GM12873 (cell line): ENCODE measurements at regions not wholly inside any gene's neighbourhood (a gene's known extent, or its start where the extent isn't known, plus 50 kb on each side); places are given as distances from the start of the nearest gene placed in this dataset.

Experiments used
- TF ChIP-seq, protein P1 (sequence below): IDR thresholded peaks from 2 replicates; pipeline ENCODE4 v1.5.1; 2012; ENCODE audit warnings: low read depth, mild to moderate bottlenecking, moderate library complexity, low read length, control low read depth; ENCODE audit not compliant: insufficient read depth; ENCODE audit errors: missing control alignments

DNA sequence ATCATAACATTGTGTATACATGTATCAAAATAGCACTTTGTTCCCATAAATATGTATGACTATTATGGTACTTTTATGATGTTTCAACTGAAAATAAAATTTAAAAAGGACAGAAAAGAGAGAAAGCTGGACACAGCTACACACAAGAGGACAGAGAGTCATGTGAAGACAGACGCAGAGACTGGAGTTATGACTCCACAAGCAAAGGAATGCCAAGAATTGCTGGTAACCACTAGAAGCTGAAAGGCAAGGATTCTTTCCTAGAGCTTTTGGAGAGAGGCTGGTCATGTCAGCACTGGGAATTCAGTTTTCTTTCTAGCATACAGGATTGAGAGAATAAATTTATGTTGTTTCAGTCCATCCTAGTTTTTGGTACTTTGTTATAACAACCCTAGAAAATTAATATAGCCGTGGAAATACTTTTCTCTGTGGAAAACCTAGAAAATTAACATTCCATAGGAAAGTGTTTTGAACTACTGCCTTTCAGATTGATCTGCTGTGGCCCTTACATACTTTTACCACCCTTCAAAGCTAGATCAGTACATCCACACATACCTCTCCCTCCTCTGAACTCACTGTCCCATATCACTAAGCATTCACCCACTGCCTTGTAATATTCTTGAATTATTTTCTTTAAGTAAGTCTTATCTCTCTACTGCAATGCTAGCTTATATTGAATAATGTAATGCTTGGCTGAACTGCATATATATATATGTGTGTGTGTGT, 575.3 kb downstream of the IPMK start:
- TF ChIP-seq, protein P1, sequence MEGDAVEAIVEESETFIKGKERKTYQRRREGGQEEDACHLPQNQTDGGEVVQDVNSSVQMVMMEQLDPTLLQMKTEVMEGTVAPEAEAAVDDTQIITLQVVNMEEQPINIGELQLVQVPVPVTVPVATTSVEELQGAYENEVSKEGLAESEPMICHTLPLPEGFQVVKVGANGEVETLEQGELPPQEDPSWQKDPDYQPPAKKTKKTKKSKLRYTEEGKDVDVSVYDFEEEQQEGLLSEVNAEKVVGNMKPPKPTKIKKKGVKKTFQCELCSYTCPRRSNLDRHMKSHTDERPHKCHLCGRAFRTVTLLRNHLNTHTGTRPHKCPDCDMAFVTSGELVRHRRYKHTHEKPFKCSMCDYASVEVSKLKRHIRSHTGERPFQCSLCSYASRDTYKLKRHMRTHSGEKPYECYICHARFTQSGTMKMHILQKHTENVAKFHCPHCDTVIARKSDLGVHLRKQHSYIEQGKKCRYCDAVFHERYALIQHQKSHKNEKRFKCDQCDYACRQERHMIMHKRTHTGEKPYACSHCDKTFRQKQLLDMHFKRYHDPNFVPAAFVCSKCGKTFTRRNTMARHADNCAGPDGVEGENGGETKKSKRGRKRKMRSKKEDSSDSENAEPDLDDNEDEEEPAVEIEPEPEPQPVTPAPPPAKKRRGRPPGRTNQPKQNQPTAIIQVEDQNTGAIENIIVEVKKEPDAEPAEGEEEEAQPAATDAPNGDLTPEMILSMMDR = no peak

DNA sequence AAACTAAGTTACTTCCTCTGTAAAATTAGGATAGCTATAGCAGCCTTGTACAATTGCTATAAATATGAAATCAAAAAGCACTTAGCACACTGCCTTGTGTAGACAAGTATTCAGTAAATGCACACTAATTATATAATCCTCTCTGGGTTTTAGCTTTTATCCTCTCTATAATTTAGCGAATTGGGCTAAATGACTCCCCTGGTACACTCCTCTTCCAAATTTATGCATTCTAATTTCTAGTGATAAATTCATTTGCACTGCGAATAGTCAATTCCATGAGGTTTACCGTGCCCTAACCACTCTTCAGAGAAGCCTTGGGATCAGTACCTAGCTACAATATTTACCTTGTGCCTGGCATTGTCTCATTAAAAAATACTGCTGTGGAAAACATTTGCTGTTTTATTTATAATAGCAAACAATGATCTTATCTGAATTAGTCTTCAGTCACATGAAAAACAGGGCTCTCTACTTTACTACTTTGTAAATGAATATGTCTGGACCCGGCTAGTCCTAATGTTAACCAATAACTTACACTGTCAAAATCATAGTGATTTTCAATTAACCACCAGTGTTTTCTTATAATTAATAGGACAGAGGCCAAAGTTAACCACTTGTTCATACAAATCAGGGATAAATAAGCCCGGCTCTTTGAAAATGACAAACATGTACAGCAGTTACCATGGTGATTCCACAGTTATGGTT, 577.9 kb downstream of the IPMK start:
- TF ChIP-seq, protein P1 = no peak

DNA sequence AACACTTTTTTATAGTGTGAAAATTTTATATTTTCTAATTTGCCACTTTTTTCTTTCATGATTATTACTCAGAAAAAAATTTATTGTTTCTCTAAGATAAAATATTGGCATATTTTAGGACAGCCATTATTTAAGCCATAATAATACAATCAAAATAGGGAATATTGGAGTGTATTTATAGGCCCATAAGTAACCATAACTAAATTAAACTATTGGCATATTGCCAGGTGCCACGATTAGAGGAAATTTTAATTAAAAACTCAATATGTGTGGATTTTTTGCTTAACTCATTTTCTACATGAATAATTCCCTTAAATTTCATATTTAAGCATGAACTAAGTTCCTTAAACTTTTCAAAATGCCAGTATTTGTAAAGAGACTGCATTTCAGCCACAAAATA, 587.8 kb downstream of the IPMK start:
- TF ChIP-seq, protein P1 = no peak

DNA sequence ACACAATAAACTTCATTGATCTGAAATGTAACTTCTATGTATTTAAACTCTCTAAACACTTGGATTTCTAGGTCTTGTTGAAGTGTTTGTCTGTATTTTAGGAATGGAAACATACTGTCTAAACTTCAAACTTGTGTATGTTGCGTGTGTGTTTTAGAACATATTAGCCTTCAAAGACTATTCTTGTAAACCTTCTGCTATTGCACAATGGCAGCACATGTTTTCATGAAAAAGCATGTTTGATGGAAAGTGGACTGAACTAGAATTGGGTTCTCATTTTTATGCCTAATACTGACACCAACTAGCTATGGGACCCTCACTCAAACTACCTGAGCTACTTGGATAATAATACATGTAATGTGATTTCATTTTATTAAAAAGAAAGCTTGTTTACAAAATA, 592.6 kb downstream of the IPMK start:
- TF ChIP-seq, protein P1 = no peak

DNA sequence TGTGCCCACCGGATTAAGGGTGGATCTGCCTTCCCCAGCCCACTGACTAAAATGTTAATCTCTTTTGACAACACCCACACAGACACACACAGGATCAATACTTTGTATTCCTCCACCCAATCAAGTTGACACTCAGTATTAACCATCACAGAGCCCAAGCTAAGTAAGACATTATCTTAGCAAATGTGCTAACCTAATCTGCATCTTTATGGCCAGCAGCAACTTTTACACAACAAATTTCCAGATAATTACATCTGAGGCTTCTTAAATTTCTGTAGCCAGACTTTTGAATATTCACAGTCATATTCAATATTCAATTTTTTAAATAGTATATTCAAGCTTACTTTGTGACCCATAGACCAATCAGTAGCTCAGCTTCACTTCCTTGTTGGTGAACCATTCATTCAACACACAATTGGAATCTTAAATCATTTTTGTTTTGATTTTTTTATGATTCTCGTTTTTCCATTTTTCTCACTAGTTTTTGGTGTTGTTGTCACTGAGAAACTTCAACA, 594.2 kb downstream of the IPMK start:
- TF ChIP-seq, protein P1 = no peak

DNA sequence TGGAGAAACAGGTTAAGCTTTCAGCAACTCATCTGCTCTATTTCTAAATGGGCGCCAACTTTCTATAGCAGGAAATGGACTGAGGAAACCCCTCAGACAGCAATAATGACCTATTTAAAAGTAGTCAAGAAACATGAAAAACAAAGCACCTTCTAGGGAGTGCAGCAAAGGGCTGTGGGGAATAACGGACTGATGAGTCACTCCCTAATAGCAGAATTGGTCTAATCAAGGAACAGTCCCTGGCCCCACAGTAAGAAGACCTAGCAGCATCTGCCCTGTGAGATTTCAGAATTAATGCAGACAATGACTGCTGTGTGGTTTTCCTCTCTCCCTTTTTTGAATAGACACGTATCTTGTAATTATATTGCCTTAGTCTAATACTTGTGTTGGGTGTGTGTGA, 602.9 kb downstream of the IPMK start:
- TF ChIP-seq, protein P1 = no peak

DNA sequence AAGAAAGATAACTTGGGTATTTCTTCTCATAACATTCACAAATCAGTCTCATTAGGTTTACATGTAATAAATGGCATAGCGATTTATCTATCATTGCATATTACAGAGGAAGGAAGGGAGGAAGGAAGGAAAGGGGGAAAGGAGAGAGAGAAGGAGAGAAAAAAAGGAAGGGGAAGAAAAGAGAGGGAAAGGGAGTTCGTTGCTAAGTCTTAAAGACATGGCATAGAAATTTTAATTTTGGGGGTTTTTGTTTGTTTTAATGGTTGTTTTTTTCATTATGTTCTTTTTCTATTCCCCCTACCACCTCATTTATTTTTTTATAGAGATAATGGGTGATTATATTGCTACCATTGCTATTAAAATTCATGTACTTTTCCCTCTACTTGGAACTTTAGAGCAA, 604.3 kb downstream of the IPMK start:
- TF ChIP-seq, protein P1 = no peak
